ENCODE measurements at regions not wholly inside any gene's neighbourhood (a gene's known extent, or its start where the extent isn't known, plus 50 kb on each side); places are given as distances from the start of the nearest gene placed in this dataset.
"Not testable (repeated sequence)": the region's sequence is repeated elsewhere in the genome, so short reads cannot be mapped to it uniquely, and the experiment has no call there.

- in situ Hi-C loops (cut with MboI; ENCODE audit: low pct_unique_long_range_greater_than_20kb in 2 of 9, low sequenced_read_pairs in 9 of 9, unreplicated experiment in 9 of 9); H3K4me1 ChIP-seq (replicated peaks in 1 of 2); H3K27ac ChIP-seq; H3K4me3 ChIP-seq; ATAC-seq (replicated peaks in 6 of 8): not testable (repeated sequence)
These were observed 56.8 kb downstream of the SCGB2B2 start for GRCh38 chr19:34620134-34620533.

DNA sequence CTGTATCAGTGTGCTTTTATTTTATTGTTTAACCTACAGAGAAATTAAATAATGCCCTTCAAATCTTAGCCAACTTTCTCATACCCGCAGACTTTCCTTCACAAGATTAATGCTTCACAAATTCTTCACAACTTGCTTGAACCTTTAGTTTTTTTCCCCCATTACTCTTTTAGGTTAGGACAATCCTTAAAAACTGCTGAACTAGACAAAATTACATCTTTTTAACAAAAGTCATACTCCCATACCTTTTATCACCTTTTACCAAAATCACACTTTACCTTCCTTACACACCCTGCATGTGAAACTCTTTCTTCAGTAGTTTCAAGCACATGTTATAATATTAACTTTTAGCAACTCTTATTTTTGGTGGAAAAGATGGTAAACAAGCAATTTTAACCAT, 58.5 kb downstream of the SCGB2B2 start:
- in situ Hi-C loops (cut with MboI; ENCODE audit: low pct_unique_long_range_greater_than_20kb in 2 of 9, low sequenced_read_pairs in 9 of 9, unreplicated experiment in 9 of 9), result no loop called here
- 80 to 100% (median 95%) methylated on average over 1 of the region's 1 CpG; no CpG with 5 or more reads in 1 of the 10 experiments for WGBS, 10 experiments

GRCh38 chr19:34617996-34618395, 59.0 kb downstream of the SCGB2B2 start:
- H3K4me1 ChIP-seq (replicated peaks in 1 of 2); ATAC-seq (replicated peaks in 6 of 8); H3K27ac ChIP-seq; H3K4me3 ChIP-seq; in situ Hi-C loops (cut with MboI; ENCODE audit: low pct_unique_long_range_greater_than_20kb in 2 of 9, low sequenced_read_pairs in 9 of 9, unreplicated experiment in 9 of 9): not testable (repeated sequence)
- 85 to 100% (median 85%) methylated on average over 1 to 4 of the region's 8 CpGs; no CpG with 5 or more reads in 7 of the 10 experiments for WGBS, 10 experiments

More for the DNA sequence above, 58.5 kb downstream of the SCGB2B2 start:
- Histone ChIP-seq H3K4me3 (no peak overlapping the region), H3K4me1 (replicated peaks in 1 of 2) (no peaks in the 10 kb centered on the region), H3K27ac (no peak overlapping the region)
- ATAC-seq (replicated peaks in 6 of 8), result no peak

GRCh38 chr19:34603003-34603402, 74.0 kb downstream of the SCGB2B2 start:
- no peak overlapping the region for H3K4me3 ChIP-seq
- no peak overlapping the region for H3K27ac ChIP-seq
- no peak for ATAC-seq (replicated peaks in 6 of 8)
- H3K4me1 ChIP-seq (replicated peaks in 1 of 2), result no peaks in the 10 kb centered on the region
- in situ Hi-C loops (cut with MboI; ENCODE audit: low pct_unique_long_range_greater_than_20kb in 2 of 9, low sequenced_read_pairs in 9 of 9, unreplicated experiment in 9 of 9), result no loop called here

- Histone ChIP-seq H3K4me1 (replicated peaks in 1 of 2) (no peaks in the 10 kb centered on the region), H3K4me3 (no peak overlapping the region), H3K27ac (no peak overlapping the region)
- in situ Hi-C loops (cut with MboI; ENCODE audit: low pct_unique_long_range_greater_than_20kb in 2 of 9, low sequenced_read_pairs in 9 of 9, unreplicated experiment in 9 of 9), result no loop called here
- WGBS, 10 experiments, result 20 to 100% (median 75%) methylated on average over 1 of the region's 1 CpG; no CpG with 5 or more reads in 2 of the 10 experiments
- no peak for ATAC-seq (replicated peaks in 6 of 8)
These were observed 75.9 kb downstream of the SCGB2B2 start for GRCh38 chr19:34601071-34601470.

DNA sequence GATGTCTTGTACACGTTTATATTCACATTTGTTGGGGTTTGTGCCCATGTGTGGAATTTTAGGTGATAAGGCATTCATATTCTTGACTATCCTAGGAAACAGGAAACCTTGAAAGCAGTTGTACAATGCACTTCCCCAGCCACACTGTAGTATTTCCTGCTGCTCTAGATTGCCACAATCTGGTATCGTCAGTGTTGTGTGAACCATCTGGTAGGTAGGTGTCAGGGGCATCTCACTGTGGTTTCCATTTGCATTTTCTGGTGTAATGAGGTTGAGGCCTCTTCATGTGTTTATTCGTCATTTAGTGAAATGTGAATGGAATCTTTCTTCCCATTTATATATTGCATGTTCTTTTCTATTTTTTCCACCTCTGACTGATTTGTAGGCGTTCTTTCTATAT, 76.6 kb downstream of the SCGB2B2 start:
- in situ Hi-C loops (cut with MboI; ENCODE audit: low pct_unique_long_range_greater_than_20kb in 2 of 9, low sequenced_read_pairs in 9 of 9, unreplicated experiment in 9 of 9), result no loop called here
- H3K4me1 ChIP-seq (replicated peaks in 1 of 2), result no peaks in the 10 kb centered on the region
- WGBS, 10 experiments, result 8 to 71% (median 50%) methylated on average over 1 to 4 of the region's 4 CpGs; no CpG with 5 or more reads in 2 of the 10 experiments
- ATAC-seq (replicated peaks in 6 of 8), result no peak
- H3K4me3 ChIP-seq, result no peak overlapping the region
- H3K27ac ChIP-seq, result no peak overlapping the region

DNA sequence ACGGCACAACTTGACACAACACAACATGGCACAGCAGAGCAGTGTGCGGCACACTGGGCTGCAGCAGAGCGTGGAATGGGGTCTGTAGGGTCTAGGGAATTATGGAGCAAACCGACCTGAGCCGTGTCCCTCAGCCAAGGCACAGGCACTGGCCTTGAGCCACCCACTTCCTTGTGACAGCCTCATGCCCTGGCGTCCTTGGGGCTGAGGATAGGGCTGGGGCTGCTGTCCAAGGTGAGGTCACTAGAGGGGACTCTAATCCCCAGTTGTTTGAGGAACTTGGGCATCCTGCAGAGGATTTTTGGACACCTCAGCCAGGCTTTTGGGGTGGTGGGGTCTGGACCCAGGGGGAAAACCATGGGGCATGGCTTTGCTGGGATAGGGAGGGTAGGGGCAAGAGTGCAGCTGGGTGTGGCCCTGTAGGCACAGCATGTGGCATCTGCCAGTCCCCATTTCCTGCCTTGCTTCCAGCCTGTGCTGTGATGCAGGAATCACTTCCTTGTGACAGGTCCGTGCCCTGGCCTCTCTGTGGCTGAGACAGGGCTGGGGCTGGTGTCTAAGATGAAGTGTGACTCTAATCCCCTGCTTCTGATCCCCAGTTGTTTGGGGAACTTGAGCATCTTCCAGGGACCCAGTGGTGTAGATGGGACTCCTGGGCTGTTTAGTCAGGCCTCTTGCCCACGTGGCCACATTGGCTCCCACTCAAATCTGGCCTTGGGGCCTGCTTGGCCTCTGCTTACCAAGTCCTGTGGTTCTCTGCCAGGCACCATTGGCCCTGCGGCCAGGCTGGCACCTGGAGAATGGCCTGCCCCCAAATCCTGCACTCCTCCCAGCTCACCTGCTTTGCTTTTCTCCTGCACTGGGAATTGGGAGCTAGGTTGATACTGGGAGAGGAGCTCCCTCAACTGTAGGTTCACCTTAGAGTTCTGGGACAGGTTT, 78.5 kb downstream of the SCGB2B2 start:
- H3K4me1 ChIP-seq (replicated peaks in 1 of 2), result no peaks in the 10 kb centered on the region
- no peak overlapping the region for H3K27ac ChIP-seq
- no peak overlapping the region for H3K4me3 ChIP-seq
- no peak for ATAC-seq (replicated peaks in 6 of 8)
- in situ Hi-C loops (cut with MboI; ENCODE audit: low pct_unique_long_range_greater_than_20kb in 2 of 9, low sequenced_read_pairs in 9 of 9, unreplicated experiment in 9 of 9), result no loop called here
- WGBS, 10 experiments, result 17 to 100% (median 29%) methylated on average over 1 to 4 of the region's 9 CpGs; no CpG with 5 or more reads in 4 of the 10 experiments

DNA sequence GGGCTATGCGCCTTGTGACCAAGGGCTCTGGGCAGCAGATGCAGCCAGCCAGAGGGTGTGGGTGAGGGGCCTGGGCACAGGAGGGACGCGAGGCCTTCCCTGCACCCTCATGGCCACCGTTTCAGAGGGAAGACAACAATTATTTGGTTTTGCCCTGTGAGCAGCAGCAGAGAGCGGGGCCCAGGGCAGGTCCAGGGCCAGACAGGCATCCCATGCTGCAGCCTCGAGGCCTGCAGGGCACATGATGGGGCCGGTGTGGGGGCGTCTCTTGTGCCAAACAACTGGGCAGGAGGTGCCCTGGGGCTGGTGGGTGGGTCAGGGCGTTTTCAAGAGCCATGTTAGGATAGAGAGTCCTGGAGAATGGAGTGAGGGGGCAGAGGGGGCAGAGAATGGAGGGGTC, 79.4 kb downstream of the SCGB2B2 start:
- Histone ChIP-seq H3K27ac (no peak overlapping the region), H3K4me1 (replicated peaks in 1 of 2) (no peaks in the 10 kb centered on the region), H3K4me3 (no peak overlapping the region)
- no peak for ATAC-seq (replicated peaks in 6 of 8)
- in situ Hi-C loops (cut with MboI; ENCODE audit: low pct_unique_long_range_greater_than_20kb in 2 of 9, low sequenced_read_pairs in 9 of 9, unreplicated experiment in 9 of 9), result no loop called here
- 0 to 90% (median 76%) methylated on average over 1 to 5 of the region's 9 CpGs; no CpG with 5 or more reads in 7 of the 10 experiments for WGBS, 10 experiments

DNA sequence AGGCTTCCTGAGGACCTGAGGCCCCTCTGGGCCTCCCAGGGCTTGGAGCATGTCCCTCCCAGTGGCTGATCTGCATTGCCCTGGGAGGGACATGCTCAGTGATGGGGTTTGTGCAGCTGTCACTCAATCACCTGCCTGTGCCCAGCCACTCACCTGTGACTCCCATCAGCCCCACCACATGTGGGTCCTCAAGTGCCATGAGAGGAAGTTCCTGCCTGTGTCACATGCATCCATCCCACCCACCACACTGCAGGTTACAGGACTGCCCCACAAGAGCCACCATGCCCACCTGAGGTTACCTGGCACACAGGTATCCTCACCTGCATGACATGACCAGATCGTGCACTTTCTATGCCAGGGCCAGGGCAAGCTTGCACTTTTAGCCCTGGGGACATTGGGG, 80.0 kb downstream of the SCGB2B2 start:
- 33 to 80% (median 43%) methylated on average over 1 of the region's 1 CpG; no CpG with 5 or more reads in 7 of the 10 experiments for WGBS, 10 experiments
- in situ Hi-C loops (cut with MboI; ENCODE audit: low pct_unique_long_range_greater_than_20kb in 2 of 9, low sequenced_read_pairs in 9 of 9, unreplicated experiment in 9 of 9), result no loop called here
- Histone ChIP-seq H3K4me3 (no peak overlapping the region), H3K4me1 (replicated peaks in 1 of 2) (no peaks in the 10 kb centered on the region), H3K27ac (no peak overlapping the region)
- no peak for ATAC-seq (replicated peaks in 6 of 8)

- Histone ChIP-seq H3K4me3 (no peak overlapping the region), H3K27ac (no peak overlapping the region), H3K4me1 (replicated peaks in 1 of 2) (no peaks in the 10 kb centered on the region)
- ATAC-seq (replicated peaks in 6 of 8), result no peak
- 32 to 100% (median 77%) methylated on average over 1 to 5 of the region's 13 CpGs; no CpG with 5 or more reads in 6 of the 10 experiments for WGBS, 10 experiments
- in situ Hi-C loops (cut with MboI; ENCODE audit: low pct_unique_long_range_greater_than_20kb in 2 of 9, low sequenced_read_pairs in 9 of 9, unreplicated experiment in 9 of 9), result no loop called here
These were observed 80.8 kb downstream of the SCGB2B2 start for GRCh38 chr19:34596115-34596514.

- 0% methylated on average over 1 of the region's 10 CpGs; no CpG with 5 or more reads in 8 of the 10 experiments for WGBS, 10 experiments
- Histone ChIP-seq H3K4me3 (no peak overlapping the region), H3K27ac (no peak overlapping the region), H3K4me1 (replicated peaks in 1 of 2) (no peaks in the 10 kb centered on the region)
- in situ Hi-C loops (cut with MboI; ENCODE audit: low pct_unique_long_range_greater_than_20kb in 2 of 9, low sequenced_read_pairs in 9 of 9, unreplicated experiment in 9 of 9), result no loop called here
- ATAC-seq (replicated peaks in 6 of 8), result no peak
These were observed 81.3 kb downstream of the SCGB2B2 start for GRCh38 chr19:34595683-34596082.

- Histone ChIP-seq H3K4me3 (no peak overlapping the region), H3K27ac (no peak overlapping the region), H3K4me1 (replicated peaks in 1 of 2) (no peaks in the 10 kb centered on the region)
- in situ Hi-C loops (cut with MboI; ENCODE audit: low pct_unique_long_range_greater_than_20kb in 2 of 9, low sequenced_read_pairs in 9 of 9, unreplicated experiment in 9 of 9), result no loop called here
- 0 to 100% (median 57%) methylated on average over 1 to 3 of the region's 3 CpGs for WGBS, 10 experiments
- ATAC-seq (replicated peaks in 6 of 8), result no peak
These were observed 86.7 kb downstream of the SCGB2B2 start for GRCh38 chr19:34590228-34590627.

DNA sequence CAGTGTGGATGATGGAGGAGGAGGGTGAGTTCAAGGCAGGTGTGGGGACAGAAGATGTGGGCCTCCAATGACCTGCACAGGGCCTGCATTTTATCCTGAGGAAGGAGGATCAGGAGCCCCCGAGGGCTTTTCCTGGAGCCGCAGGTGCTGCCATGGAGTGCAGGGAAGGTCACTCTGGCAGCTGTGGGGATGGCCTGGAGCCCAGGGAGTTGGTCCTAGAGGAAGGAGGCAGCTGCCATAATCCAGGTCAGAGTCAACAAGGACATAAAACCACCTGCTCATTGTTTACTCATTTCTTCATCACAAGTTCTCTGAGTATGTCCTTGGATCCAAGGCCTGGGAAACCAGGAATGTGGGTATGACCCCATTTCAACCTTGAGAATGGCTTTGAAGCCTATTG, 87.2 kb downstream of the SCGB2B2 start:
- ATAC-seq (replicated peaks in 6 of 8), result no peak
- WGBS, 10 experiments, result 63 to 100% (median 100%) methylated on average over 1 to 2 of the region's 2 CpGs; no CpG with 5 or more reads in 7 of the 10 experiments
- no peak overlapping the region for H3K4me3 ChIP-seq
- H3K4me1 ChIP-seq (replicated peaks in 1 of 2), result no peaks in the 10 kb centered on the region
- no peak overlapping the region for H3K27ac ChIP-seq
- in situ Hi-C loops (cut with MboI; ENCODE audit: low pct_unique_long_range_greater_than_20kb in 2 of 9, low sequenced_read_pairs in 9 of 9, unreplicated experiment in 9 of 9), result no loop called here

GRCh38 chr19:34588846-34589245, 88.1 kb downstream of the SCGB2B2 start:
- no peak overlapping the region for H3K4me3 ChIP-seq
- no peaks in the 10 kb centered on the region for H3K4me1 ChIP-seq (replicated peaks in 1 of 2)
- no peak for ATAC-seq (replicated peaks in 6 of 8)
- in situ Hi-C loops (cut with MboI; ENCODE audit: low pct_unique_long_range_greater_than_20kb in 2 of 9, low sequenced_read_pairs in 9 of 9, unreplicated experiment in 9 of 9), result no loop called here
- no peak overlapping the region for H3K27ac ChIP-seq
- 20 to 67% (median 60%) methylated on average over 1 to 2 of the region's 2 CpGs; no CpG with 5 or more reads in 5 of the 10 experiments for WGBS, 10 experiments

Data from motor neuron (in vitro differentiated cells).